ENCODE measurements at regions not wholly inside any gene's neighbourhood (a gene's known extent, or its start where the extent isn't known, plus 50 kb on each side); places are given as distances from the start of the nearest gene placed in this dataset.

DNA sequence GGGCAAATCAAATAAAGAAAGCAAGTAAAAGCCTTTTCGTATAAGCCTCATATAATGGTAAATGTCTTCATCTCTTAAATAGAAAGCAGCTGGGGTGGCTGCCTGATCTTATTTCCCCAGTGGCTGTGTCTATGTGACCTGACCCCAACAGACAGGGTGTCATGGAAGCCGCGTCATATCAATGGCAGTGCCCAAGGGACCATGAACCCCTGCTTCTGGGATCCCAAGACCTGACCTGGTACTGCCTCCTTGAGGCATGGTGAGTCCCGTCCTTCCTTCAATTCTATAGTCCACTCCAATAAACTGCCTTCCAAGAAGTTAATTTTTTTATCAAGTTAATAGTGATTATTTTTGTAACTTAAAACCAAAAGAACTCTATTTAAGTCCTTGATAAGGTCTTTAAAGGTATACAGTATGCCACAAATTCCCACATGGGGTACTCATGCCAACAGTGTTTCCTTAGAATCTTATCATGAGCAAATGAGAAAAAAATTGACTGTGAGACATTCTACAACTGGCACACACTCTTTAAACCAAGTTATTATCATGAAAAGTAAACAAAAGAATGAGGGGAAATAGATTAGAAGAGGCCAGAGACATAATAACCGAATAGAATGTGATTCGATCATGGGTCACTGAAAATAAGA lies 104.6 kb downstream of the ADSS2 start:
- no peak for DNase-seq (ENCODE audit: low spot score)
- H3K36me3 ChIP-seq (ENCODE audit: control insufficient read depth in 4 of 4, insufficient read depth in 3 of 4, low read depth in 1 of 4, low read length in 3 of 4), result no peaks in the 10 kb centered on the region
- 74% methylated on average over 6 of the region's 6 CpGs for WGBS
- no peak overlapping the region for H3K27ac ChIP-seq (ENCODE audit: low read depth in 1 of 2, low read length in 2 of 2)
- H3K9me3 ChIP-seq (ENCODE audit: control insufficient read depth in 4 of 4, low read length in 3 of 4), result no peaks in the 10 kb centered on the region
- no peaks in the 10 kb centered on the region for H3K4me1 ChIP-seq (ENCODE audit: control insufficient read depth in 4 of 4, insufficient read depth in 4 of 4, low read length in 3 of 4)
- TF ChIP-seq, protein P1, sequence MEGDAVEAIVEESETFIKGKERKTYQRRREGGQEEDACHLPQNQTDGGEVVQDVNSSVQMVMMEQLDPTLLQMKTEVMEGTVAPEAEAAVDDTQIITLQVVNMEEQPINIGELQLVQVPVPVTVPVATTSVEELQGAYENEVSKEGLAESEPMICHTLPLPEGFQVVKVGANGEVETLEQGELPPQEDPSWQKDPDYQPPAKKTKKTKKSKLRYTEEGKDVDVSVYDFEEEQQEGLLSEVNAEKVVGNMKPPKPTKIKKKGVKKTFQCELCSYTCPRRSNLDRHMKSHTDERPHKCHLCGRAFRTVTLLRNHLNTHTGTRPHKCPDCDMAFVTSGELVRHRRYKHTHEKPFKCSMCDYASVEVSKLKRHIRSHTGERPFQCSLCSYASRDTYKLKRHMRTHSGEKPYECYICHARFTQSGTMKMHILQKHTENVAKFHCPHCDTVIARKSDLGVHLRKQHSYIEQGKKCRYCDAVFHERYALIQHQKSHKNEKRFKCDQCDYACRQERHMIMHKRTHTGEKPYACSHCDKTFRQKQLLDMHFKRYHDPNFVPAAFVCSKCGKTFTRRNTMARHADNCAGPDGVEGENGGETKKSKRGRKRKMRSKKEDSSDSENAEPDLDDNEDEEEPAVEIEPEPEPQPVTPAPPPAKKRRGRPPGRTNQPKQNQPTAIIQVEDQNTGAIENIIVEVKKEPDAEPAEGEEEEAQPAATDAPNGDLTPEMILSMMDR (IDR thresholded peaks at IDR 0.05; ENCODE audit: low read depth, low read length, missing input control), result no peak
- no peak for TF ChIP-seq NR2F2 (IDR thresholded peaks at IDR 0.05)
- TF ChIP-seq, protein P2, sequence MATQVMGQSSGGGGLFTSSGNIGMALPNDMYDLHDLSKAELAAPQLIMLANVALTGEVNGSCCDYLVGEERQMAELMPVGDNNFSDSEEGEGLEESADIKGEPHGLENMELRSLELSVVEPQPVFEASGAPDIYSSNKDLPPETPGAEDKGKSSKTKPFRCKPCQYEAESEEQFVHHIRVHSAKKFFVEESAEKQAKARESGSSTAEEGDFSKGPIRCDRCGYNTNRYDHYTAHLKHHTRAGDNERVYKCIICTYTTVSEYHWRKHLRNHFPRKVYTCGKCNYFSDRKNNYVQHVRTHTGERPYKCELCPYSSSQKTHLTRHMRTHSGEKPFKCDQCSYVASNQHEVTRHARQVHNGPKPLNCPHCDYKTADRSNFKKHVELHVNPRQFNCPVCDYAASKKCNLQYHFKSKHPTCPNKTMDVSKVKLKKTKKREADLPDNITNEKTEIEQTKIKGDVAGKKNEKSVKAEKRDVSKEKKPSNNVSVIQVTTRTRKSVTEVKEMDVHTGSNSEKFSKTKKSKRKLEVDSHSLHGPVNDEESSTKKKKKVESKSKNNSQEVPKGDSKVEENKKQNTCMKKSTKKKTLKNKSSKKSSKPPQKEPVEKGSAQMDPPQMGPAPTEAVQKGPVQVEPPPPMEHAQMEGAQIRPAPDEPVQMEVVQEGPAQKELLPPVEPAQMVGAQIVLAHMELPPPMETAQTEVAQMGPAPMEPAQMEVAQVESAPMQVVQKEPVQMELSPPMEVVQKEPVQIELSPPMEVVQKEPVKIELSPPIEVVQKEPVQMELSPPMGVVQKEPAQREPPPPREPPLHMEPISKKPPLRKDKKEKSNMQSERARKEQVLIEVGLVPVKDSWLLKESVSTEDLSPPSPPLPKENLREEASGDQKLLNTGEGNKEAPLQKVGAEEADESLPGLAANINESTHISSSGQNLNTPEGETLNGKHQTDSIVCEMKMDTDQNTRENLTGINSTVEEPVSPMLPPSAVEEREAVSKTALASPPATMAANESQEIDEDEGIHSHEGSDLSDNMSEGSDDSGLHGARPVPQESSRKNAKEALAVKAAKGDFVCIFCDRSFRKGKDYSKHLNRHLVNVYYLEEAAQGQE (IDR thresholded peaks at IDR 0.05), result no peak
- TF ChIP-seq TAF1 (conservative IDR thresholded peaks at IDR 0.05), result no peak
- TF ChIP-seq JUND (IDR thresholded peaks at IDR 0.05), result no peak
- no peak overlapping the region for H3K4me3 ChIP-seq (ENCODE audit: low read depth in 1 of 3, low read length in 3 of 3)
- H3K9ac ChIP-seq (ENCODE audit: low read depth in 1 of 2, low read length in 2 of 2), result no peak overlapping the region
- H3K27me3 ChIP-seq (ENCODE audit: control insufficient read depth in 4 of 4, insufficient read depth in 4 of 4, low read length in 3 of 4), result no peaks in the 10 kb centered on the region

DNA sequence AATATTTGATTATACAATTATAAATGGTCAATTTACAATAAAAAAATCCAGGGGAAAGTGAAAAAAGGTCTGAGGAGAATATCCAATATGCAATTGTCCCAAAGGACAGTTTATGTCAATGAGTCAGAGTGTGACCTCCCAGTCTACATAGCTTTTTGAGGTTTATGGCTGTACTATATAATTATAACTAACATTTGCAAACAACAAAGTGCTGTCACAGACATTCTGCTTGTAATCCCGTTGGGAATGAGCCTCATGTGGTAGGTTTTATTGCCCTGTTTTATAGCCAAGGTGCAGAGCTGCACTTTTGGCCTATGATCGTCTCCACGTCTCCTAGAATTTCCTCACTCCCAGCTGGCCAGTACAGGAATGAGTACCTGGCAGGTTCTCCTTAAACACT lies 103.8 kb downstream of the ADSS2 start:
- 58% methylated on average over 3 of the region's 3 CpGs for WGBS
- H3K9ac ChIP-seq (ENCODE audit: low read depth in 1 of 2, low read length in 2 of 2), result no peak overlapping the region
- H3K9me3 ChIP-seq (ENCODE audit: control insufficient read depth in 4 of 4, low read length in 3 of 4), result no peaks in the 10 kb centered on the region
- H3K27ac ChIP-seq (ENCODE audit: low read depth in 1 of 2, low read length in 2 of 2), result no peak overlapping the region
- no peaks in the 10 kb centered on the region for H3K36me3 ChIP-seq (ENCODE audit: control insufficient read depth in 4 of 4, insufficient read depth in 3 of 4, low read depth in 1 of 4, low read length in 3 of 4)
- TF ChIP-seq NR2F2 (IDR thresholded peaks at IDR 0.05) (no peak), FOXA1 (IDR thresholded peaks at IDR 0.05) (no peak), JUND (IDR thresholded peaks at IDR 0.05) (no peak), YY1 (IDR thresholded peaks at IDR 0.05) (no peak), EGR1 (IDR thresholded peaks at IDR 0.05; ENCODE audit: low read depth in 2 of 2) (no peak), RAD21 (IDR thresholded peaks at IDR 0.05) (no peak), FOXA2 (IDR thresholded peaks at IDR 0.05) (no peak), HNF4A (conservative IDR thresholded peaks at IDR 0.05) (no peak), HNF4G (IDR thresholded peaks at IDR 0.05) (no peak), SP1 (IDR thresholded peaks at IDR 0.05) (no peak), TAF1 (conservative IDR thresholded peaks at IDR 0.05) (no peak)
- TF ChIP-seq, protein P1 (IDR thresholded peaks at IDR 0.05; ENCODE audit: low read depth, low read length, missing input control), result no peak
- TF ChIP-seq, protein P3, sequence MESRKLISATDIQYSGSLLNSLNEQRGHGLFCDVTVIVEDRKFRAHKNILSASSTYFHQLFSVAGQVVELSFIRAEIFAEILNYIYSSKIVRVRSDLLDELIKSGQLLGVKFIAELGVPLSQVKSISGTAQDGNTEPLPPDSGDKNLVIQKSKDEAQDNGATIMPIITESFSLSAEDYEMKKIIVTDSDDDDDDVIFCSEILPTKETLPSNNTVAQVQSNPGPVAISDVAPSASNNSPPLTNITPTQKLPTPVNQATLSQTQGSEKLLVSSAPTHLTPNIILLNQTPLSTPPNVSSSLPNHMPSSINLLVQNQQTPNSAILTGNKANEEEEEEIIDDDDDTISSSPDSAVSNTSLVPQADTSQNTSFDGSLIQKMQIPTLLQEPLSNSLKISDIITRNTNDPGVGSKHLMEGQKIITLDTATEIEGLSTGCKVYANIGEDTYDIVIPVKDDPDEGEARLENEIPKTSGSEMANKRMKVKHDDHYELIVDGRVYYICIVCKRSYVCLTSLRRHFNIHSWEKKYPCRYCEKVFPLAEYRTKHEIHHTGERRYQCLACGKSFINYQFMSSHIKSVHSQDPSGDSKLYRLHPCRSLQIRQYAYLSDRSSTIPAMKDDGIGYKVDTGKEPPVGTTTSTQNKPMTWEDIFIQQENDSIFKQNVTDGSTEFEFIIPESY (IDR thresholded peaks at IDR 0.05), result no peak
- TF ChIP-seq, protein P4, sequence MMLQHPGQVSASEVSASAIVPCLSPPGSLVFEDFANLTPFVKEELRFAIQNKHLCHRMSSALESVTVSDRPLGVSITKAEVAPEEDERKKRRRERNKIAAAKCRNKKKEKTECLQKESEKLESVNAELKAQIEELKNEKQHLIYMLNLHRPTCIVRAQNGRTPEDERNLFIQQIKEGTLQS (IDR thresholded peaks at IDR 0.05), result no peak
- TF ChIP-seq, protein P5, sequence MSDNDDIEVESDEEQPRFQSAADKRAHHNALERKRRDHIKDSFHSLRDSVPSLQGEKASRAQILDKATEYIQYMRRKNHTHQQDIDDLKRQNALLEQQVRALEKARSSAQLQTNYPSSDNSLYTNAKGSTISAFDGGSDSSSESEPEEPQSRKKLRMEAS (IDR thresholded peaks at IDR 0.05), result no peak
- TF ChIP-seq, protein P2 (IDR thresholded peaks at IDR 0.05), result no peak
- no peak for DNase-seq (ENCODE audit: low spot score)
- no peak overlapping the region for H3K4me3 ChIP-seq (ENCODE audit: low read depth in 1 of 3, low read length in 3 of 3)
- no peaks in the 10 kb centered on the region for H3K4me1 ChIP-seq (ENCODE audit: control insufficient read depth in 4 of 4, insufficient read depth in 4 of 4, low read length in 3 of 4)
- H3K27me3 ChIP-seq (ENCODE audit: control insufficient read depth in 4 of 4, insufficient read depth in 4 of 4, low read length in 3 of 4), result no peaks in the 10 kb centered on the region

Data from liver (tissue), 8 donors.